HEK293 (cell line): ENCODE measurements at regions not wholly inside any gene's neighbourhood (a gene's known extent, or its start where the extent isn't known, plus 50 kb on each side); places are given as distances from the start of the nearest gene placed in this dataset.

Source experiments
- CTCF ChIA-PET: fragments of 350-600 bp; formaldehyde crosslinking; extraction: SDS; loops from one replicate; lab custom pipeline; 2021; ENCODE audit warnings: antibody characterized with exemption; lab: Yijun Ruan, JAX
- POLR2A ChIA-PET: fragments of 300-600 bp; formaldehyde crosslinking; extraction: SDS; loops from one replicate; lab custom pipeline; 2020; ENCODE audit warnings: antibody characterized with exemption, inconsistent platforms; lab: Yijun Ruan, JAX
- H3K27ac ChIP-seq: fragments of 200-500 bp; sonication (Bioruptor generic); 2 replicates; pipeline ENCODE4 v1.5.1; 2014; ENCODE audit warnings: low read depth, low read length, control low read depth, inconsistent platforms; ENCODE audit errors: extremely low read depth
- H3K36me3 ChIP-seq, 2 experiments: fragments of 200-500 bp in 1 of 2; sonication (Bioruptor generic) in 1 of 2; 1 replicate in 1 of 2; 2 replicates in 1 of 2; pipeline ENCODE4 v1.5.1; 2014 to 2017; ENCODE audit warnings: inconsistent platforms in 2 of 2, low read length in 2 of 2; ENCODE audit not compliant: control insufficient read depth in 2 of 2, insufficient read depth in 1 of 2
- H3K4me1 ChIP-seq: fragments of 200-500 bp; sonication (Bioruptor generic); 2 replicates; pipeline ENCODE4 v1.5.1; 2014; ENCODE audit warnings: mild to moderate bottlenecking, low read length, inconsistent platforms; ENCODE audit not compliant: control insufficient read depth, insufficient read depth
- H3K4me3 ChIP-seq: 2 replicates; pipeline ENCODE4 v1.5.1; 2011; ENCODE audit warnings: low read depth, mild to moderate bottlenecking, control low read depth, low read length, moderate library complexity
- H3K9me3 ChIP-seq: fragments of 200-500 bp; sonication (Bioruptor generic); 2 replicates; pipeline ENCODE4 v1.5.1; 2014; ENCODE audit warnings: low read depth, low read length, inconsistent platforms; ENCODE audit not compliant: control insufficient read depth, insufficient read depth
- BCL11A ChIP-seq: fragments of 450-650 bp; formaldehyde crosslinking; IDR thresholded peaks from 2 replicates; pipeline ENCODE4 v1.5.1; 2016; ENCODE audit warnings: low read depth, missing biosample characterization, missing genetic modification characterization
- HOXD13 ChIP-seq: sonication (generic); formaldehyde crosslinking; IDR thresholded peaks from 2 replicates; pipeline ENCODE4 v1.8.0; 2022; ENCODE audit warnings: missing genetic modification reagents, borderline replicate concordance
- IKZF3 ChIP-seq: fragments of 450-650 bp; IDR thresholded peaks from 2 replicates; pipeline ENCODE4 v1.5.0; 2018; ENCODE audit warnings: missing biosample characterization, mild to moderate bottlenecking, missing genetic modification characterization, moderate library complexity
- MEIS1 ChIP-seq: sonication (generic); formaldehyde crosslinking; IDR thresholded peaks from 2 replicates; pipeline ENCODE4 v1.8.1; 2022; ENCODE audit warnings: missing genetic modification reagents, mild to moderate bottlenecking, borderline replicate concordance
- OSR2 ChIP-seq: fragments of 450-650 bp; formaldehyde crosslinking; IDR thresholded peaks from 2 replicates; pipeline ENCODE4 v1.5.1; 2016; ENCODE audit warnings: missing biosample characterization, missing genetic modification characterization
- REPIN1 ChIP-seq: fragments of 450-650 bp; formaldehyde crosslinking; IDR thresholded peaks from 2 replicates; pipeline ENCODE4 v1.5.1; 2017; ENCODE audit warnings: missing biosample characterization, missing genetic modification characterization, low read depth
- ZBTB17 ChIP-seq: fragments of 450-650 bp; formaldehyde crosslinking; IDR thresholded peaks from 2 replicates; pipeline ENCODE4 v1.5.1; 2016; ENCODE audit warnings: missing biosample characterization, missing genetic modification characterization
- ZBTB20 ChIP-seq: fragments of 450-650 bp; formaldehyde crosslinking; IDR thresholded peaks from 2 replicates; pipeline ENCODE4 v1.5.1; 2016; ENCODE audit warnings: missing biosample characterization, missing genetic modification characterization
- ZEB2 ChIP-seq: fragments of 450-650 bp; formaldehyde crosslinking; IDR thresholded peaks from 2 replicates; pipeline ENCODE4 v1.5.1; 2016; ENCODE audit warnings: missing biosample characterization, missing genetic modification characterization
- ZFP69B ChIP-seq: fragments of 450-650 bp; formaldehyde crosslinking; IDR thresholded peaks from 2 replicates; pipeline ENCODE4 v1.5.1; 2016; ENCODE audit warnings: missing biosample characterization, missing genetic modification characterization
- ZNF132 ChIP-seq: fragments of 450-650 bp; formaldehyde crosslinking; IDR thresholded peaks from 2 replicates; pipeline ENCODE4 v1.5.1; 2017; ENCODE audit warnings: missing biosample characterization, missing genetic modification characterization, borderline replicate concordance
- ZNF211 ChIP-seq: fragments of 450-650 bp; formaldehyde crosslinking; IDR thresholded peaks from 2 replicates; pipeline ENCODE4 v1.5.1; 2016; ENCODE audit warnings: low read depth, missing biosample characterization, missing genetic modification characterization
- ZNF23 ChIP-seq: fragments of 450-650 bp; formaldehyde crosslinking; IDR thresholded peaks from 2 replicates; pipeline ENCODE4 v1.5.1; 2016; ENCODE audit warnings: missing biosample characterization, missing genetic modification characterization, borderline replicate concordance
- ZNF311 ChIP-seq: fragments of 450-650 bp; formaldehyde crosslinking; IDR thresholded peaks from 2 replicates; pipeline ENCODE4 v1.5.1; 2017; ENCODE audit warnings: missing biosample characterization, missing genetic modification characterization, borderline replicate concordance
- ZNF362 ChIP-seq: fragments of 450-650 bp; formaldehyde crosslinking; IDR thresholded peaks from 2 replicates; pipeline ENCODE4 v1.5.1; 2016; ENCODE audit warnings: missing biosample characterization, missing genetic modification characterization
- ZNF404 ChIP-seq: fragments of 450-650 bp; formaldehyde crosslinking; IDR thresholded peaks from 2 replicates; pipeline ENCODE4 v1.5.1; 2017; ENCODE audit warnings: missing biosample characterization, missing genetic modification characterization
- ZNF473 ChIP-seq: fragments of 450-650 bp; formaldehyde crosslinking; IDR thresholded peaks from 2 replicates; pipeline ENCODE4 v1.5.1; 2017; ENCODE audit warnings: missing biosample characterization, missing genetic modification characterization
- ZNF510 ChIP-seq: fragments of 450-650 bp; formaldehyde crosslinking; IDR thresholded peaks from 2 replicates; pipeline ENCODE4 v1.5.1; 2018; ENCODE audit warnings: mild to moderate bottlenecking, missing genetic modification characterization, missing biosample characterization; ENCODE audit not compliant: insufficient replicate concordance
- ZNF549 ChIP-seq: fragments of 450-650 bp; IDR thresholded peaks from 2 replicates; pipeline ENCODE4 v1.5.1; 2018; ENCODE audit warnings: missing biosample characterization, missing genetic modification characterization, mild to moderate bottlenecking, inconsistent platforms, moderate library complexity
- ZNF626 ChIP-seq: fragments of 450-650 bp; sonication (Bioruptor Pico); formaldehyde crosslinking; IDR thresholded peaks from 2 replicates; pipeline ENCODE4 v1.5.1; 2018; ENCODE audit warnings: missing biosample characterization, missing genetic modification characterization, inconsistent platforms
- ZNF629 ChIP-seq: fragments of 450-650 bp; formaldehyde crosslinking; IDR thresholded peaks from 2 replicates; pipeline ENCODE4 v1.5.1; 2017; ENCODE audit warnings: missing biosample characterization, missing genetic modification characterization
- ZNF785 ChIP-seq: fragments of 450-650 bp; formaldehyde crosslinking; IDR thresholded peaks from 2 replicates; pipeline ENCODE4 v1.5.1; 2016; ENCODE audit warnings: missing biosample characterization, missing genetic modification characterization
- TF ChIP-seq, protein P1 (sequence below): fragments of 450-650 bp; formaldehyde crosslinking; IDR thresholded peaks from 2 replicates; pipeline ENCODE4 v1.5.1; 2016; ENCODE audit warnings: missing biosample characterization, missing genetic modification characterization
- TF ChIP-seq, protein P2 (sequence below): fragments of 450-650 bp; formaldehyde crosslinking; IDR thresholded peaks from 2 replicates; pipeline ENCODE4 v1.5.1; 2016; ENCODE audit warnings: missing biosample characterization, missing genetic modification characterization
- TF ChIP-seq, protein P3 (sequence below): fragments of 450-650 bp; formaldehyde crosslinking; IDR thresholded peaks from 2 replicates; pipeline ENCODE4 v1.5.1; 2016; ENCODE audit warnings: missing biosample characterization, missing genetic modification characterization
- TF ChIP-seq, protein P4 (sequence below): fragments of 450-650 bp; formaldehyde crosslinking; IDR thresholded peaks from 2 replicates; pipeline ENCODE4 v1.5.0; 2017; ENCODE audit warnings: missing biosample characterization, missing genetic modification characterization, borderline replicate concordance

GRCh38 chr14:89015016-89015415 lies 190.6 kb downstream of the TTC8 start:
- Histone ChIP-seq H3K27ac (no peak overlapping the region), H3K36me3 (no peaks in the 10 kb centered on the region), H3K4me3 (no peak overlapping the region), H3K4me1 (peaks cover 9% of the 10 kb centered on the region), H3K9me3 (no peaks in the 10 kb centered on the region)
- CTCF ChIA-PET = interaction anchor here (0.6 to 1.7 kb wide), 3 partner anchors 9 to 1643 kb away, joined by 3 to 5 read pairs (median 4); no protein-coding TSS in a partner anchor
- POLR2A ChIA-PET = no interaction called here
- TF ChIP-seq ZNF311 (tag by site-specific recombination) (no peak), ZNF132 (tag by site-specific recombination) (no peak), ZFP69B (tag by site-specific recombination) (no peak), ZNF549 (tag by site-specific recombination) (no peak), ZNF211 (tag by site-specific recombination) (no peak), ZNF404 (no peak), HOXD13 (CRISPR knock-in tag) (no peak), ZBTB17 (tag by site-specific recombination) (no peak), ZNF629 (tag by site-specific recombination) (no peak), ZBTB20 (tag by site-specific recombination) (no peak), BCL11A (no peak), ZNF23 (tag by site-specific recombination) (no peak)
- TF ChIP-seq, protein P1, sequence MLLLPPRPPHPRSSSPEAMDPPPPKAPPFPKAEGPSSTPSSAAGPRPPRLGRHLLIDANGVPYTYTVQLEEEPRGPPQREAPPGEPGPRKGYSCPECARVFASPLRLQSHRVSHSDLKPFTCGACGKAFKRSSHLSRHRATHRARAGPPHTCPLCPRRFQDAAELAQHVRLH (tag by site-specific recombination) = no peak

DNA sequence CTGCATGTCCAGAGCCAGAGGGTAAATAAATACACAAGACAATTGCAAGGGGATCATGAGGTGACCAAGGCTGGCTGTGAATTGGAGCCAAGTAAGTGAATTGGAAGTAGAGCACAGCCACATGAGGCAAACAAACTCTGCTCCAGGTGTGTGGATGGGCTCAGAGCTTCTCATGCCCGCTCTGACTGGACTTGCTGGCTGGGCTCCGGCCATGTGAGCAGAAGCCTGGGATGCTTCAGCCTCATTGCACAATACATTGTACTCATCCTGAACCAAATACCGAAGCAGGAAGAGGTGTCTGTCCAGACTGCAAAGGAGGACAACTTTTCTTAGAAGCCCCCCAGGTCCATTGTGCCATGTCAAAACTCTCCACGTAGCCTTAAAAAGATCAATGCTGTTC lies 193.0 kb downstream of the TTC8 start:
- Histone ChIP-seq H3K4me3 (no peak overlapping the region), H3K4me1 (peaks cover 9% of the 10 kb centered on the region), H3K27ac (no peak overlapping the region), H3K9me3 (no peaks in the 10 kb centered on the region), H3K36me3 (no peaks in the 10 kb centered on the region)
- POLR2A ChIA-PET = no interaction called here
- CTCF ChIA-PET = interaction anchor here (1.3 kb wide), 1 partner anchor 9 kb away, joined by 4 read pairs; no protein-coding TSS in a partner anchor
- TF ChIP-seq, protein P2, sequence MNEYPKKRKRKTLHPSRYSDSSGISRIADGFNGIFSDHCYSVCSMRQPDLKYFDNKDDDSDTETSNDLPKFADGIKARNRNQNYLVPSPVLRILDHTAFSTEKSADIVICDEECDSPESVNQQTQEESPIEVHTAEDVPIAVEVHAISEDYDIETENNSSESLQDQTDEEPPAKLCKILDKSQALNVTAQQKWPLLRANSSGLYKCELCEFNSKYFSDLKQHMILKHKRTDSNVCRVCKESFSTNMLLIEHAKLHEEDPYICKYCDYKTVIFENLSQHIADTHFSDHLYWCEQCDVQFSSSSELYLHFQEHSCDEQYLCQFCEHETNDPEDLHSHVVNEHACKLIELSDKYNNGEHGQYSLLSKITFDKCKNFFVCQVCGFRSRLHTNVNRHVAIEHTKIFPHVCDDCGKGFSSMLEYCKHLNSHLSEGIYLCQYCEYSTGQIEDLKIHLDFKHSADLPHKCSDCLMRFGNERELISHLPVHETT = no peak

GRCh38 chr14:89022274-89022673 lies 197.8 kb downstream of the TTC8 start:
- ChIA-PET CTCF (interaction anchor here (0.6 kb wide), 1 partner anchor 395 kb away, joined by 4 read pairs; no protein-coding TSS in a partner anchor), POLR2A (no interaction called here)
- Histone ChIP-seq H3K4me3 (no peak overlapping the region), H3K27ac (no peak overlapping the region), H3K9me3 (no peaks in the 10 kb centered on the region), H3K4me1 (no peaks in the 10 kb centered on the region), H3K36me3 (no peaks in the 10 kb centered on the region)
- TF ChIP-seq OSR2 (tag by site-specific recombination) (no peak), ZNF785 (tag by site-specific recombination) (no peak), ZNF362 (tag by site-specific recombination) (no peak), IKZF3 (tag by site-specific recombination) (no peak), REPIN1 (tag by site-specific recombination) (no peak), ZNF473 (tag by site-specific recombination) (no peak), MEIS1 (no peak), ZNF626 (tag by site-specific recombination) (no peak), ZNF629 (tag by site-specific recombination) (no peak), ZNF510 (tag by site-specific recombination) (no peak), ZEB2 (tag by site-specific recombination) (no peak)
- TF ChIP-seq, protein P3, sequence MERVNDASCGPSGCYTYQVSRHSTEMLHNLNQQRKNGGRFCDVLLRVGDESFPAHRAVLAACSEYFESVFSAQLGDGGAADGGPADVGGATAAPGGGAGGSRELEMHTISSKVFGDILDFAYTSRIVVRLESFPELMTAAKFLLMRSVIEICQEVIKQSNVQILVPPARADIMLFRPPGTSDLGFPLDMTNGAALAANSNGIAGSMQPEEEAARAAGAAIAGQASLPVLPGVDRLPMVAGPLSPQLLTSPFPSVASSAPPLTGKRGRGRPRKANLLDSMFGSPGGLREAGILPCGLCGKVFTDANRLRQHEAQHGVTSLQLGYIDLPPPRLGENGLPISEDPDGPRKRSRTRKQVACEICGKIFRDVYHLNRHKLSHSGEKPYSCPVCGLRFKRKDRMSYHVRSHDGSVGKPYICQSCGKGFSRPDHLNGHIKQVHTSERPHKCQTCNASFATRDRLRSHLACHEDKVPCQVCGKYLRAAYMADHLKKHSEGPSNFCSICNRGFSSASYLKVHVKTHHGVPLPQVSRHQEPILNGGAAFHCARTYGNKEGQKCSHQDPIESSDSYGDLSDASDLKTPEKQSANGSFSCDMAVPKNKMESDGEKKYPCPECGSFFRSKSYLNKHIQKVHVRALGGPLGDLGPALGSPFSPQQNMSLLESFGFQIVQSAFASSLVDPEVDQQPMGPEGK (tag by site-specific recombination) = no peak
- TF ChIP-seq, protein P4, sequence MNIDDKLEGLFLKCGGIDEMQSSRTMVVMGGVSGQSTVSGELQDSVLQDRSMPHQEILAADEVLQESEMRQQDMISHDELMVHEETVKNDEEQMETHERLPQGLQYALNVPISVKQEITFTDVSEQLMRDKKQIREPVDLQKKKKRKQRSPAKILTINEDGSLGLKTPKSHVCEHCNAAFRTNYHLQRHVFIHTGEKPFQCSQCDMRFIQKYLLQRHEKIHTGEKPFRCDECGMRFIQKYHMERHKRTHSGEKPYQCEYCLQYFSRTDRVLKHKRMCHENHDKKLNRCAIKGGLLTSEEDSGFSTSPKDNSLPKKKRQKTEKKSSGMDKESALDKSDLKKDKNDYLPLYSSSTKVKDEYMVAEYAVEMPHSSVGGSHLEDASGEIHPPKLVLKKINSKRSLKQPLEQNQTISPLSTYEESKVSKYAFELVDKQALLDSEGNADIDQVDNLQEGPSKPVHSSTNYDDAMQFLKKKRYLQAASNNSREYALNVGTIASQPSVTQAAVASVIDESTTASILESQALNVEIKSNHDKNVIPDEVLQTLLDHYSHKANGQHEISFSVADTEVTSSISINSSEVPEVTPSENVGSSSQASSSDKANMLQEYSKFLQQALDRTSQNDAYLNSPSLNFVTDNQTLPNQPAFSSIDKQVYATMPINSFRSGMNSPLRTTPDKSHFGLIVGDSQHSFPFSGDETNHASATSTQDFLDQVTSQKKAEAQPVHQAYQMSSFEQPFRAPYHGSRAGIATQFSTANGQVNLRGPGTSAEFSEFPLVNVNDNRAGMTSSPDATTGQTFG (tag by site-specific recombination) = no peak
